ENCODE measurements at regions not wholly inside any gene's neighbourhood (a gene's known extent, or its start where the extent isn't known, plus 50 kb on each side); places are given as distances from the start of the nearest gene placed in this dataset.

- no peak overlapping the region for H4K8ac ChIP-seq (ENCODE audit: extremely low read depth, insufficient read depth, low read length)
- no peak overlapping the region for H2BK12ac ChIP-seq (ENCODE audit: low read depth, low read length)
- no peak overlapping the region for H3K56ac ChIP-seq (replicated peaks; ENCODE audit: insufficient read length, low read depth, low read length)
- no peaks in the 10 kb centered on the region for H4K20me1 ChIP-seq (replicated peaks in 1 of 2; ENCODE audit: control insufficient read depth in 1 of 2, insufficient read depth in 2 of 2, low read length in 2 of 2)
- POLR2A ChIA-PET (ENCODE audit: partially characterized antibody): no interaction called here
- no peaks in the 10 kb centered on the region for H3K36me3 ChIP-seq (ENCODE audit: control insufficient read depth in 2 of 4, insufficient read depth in 4 of 4, low read length in 3 of 4)
- H3K9ac ChIP-seq (replicated peaks in 1 of 4; ENCODE audit: extremely low read depth in 1 of 4, low read depth in 3 of 4, low read length in 3 of 4): no peak overlapping the region
- 86% methylated on average over 3 of the region's 3 CpGs; no CpG with 5 or more reads in 1 of the 2 experiments for WGBS, 2 experiments (ENCODE audit: extremely low coverage in 1 of 2, insufficient coverage in 1 of 2, insufficient read length in 1 of 2, insufficient replicate concordance in 2 of 2, low coverage in 1 of 2, low lambda C conversion rate in 2 of 2, missing lambda C conversion rate in 1 of 2)
- CTCF ChIA-PET (ENCODE audit: partially characterized antibody): interaction anchor here (0.8 to 1.5 kb wide), 2 partner anchors 15 to 82 kb away, joined by 4 read pairs; no protein-coding TSS in a partner anchor
- H4K5ac ChIP-seq (ENCODE audit: insufficient read length, low read depth, low read length): no peak overlapping the region
- no peaks in the 10 kb centered on the region for H3K27me3 ChIP-seq (replicated peaks in 1 of 4; ENCODE audit: control insufficient read depth in 3 of 4, extremely low read depth in 1 of 4, insufficient read depth in 3 of 4, low read length in 3 of 4)
- no peak overlapping the region for H3K4me3 ChIP-seq (ENCODE audit: extremely low read depth in 1 of 4, insufficient read depth in 2 of 4, low read depth in 3 of 4, low read length in 4 of 4)
- no peaks in the 10 kb centered on the region for H3K23me2 ChIP-seq (ENCODE audit: low read depth, low read length)
- no peak overlapping the region for H2AFZ ChIP-seq (ENCODE audit: low read length)
- H3K4me2 ChIP-seq (ENCODE audit: insufficient read depth in 1 of 2, low read depth in 2 of 2, low read length in 2 of 2): no peak overlapping the region
- no peaks in the 10 kb centered on the region; a peak in 1 of 7 replicates for H3K4me1 ChIP-seq (replicated peaks in 1 of 4; ENCODE audit: control insufficient read depth in 3 of 4, insufficient read depth in 4 of 4, low read length in 3 of 4)
- no peak overlapping the region for H3K23ac ChIP-seq (ENCODE audit: insufficient read length)
- TF ChIP-seq RXRA (IDR thresholded peaks at IDR 0.05; ENCODE audit: insufficient read depth, low read depth, low read length) (no peak), CHD1 (IDR thresholded peaks at IDR 0.05; ENCODE audit: low read depth, low read length) (no peak), RAD21 (IDR thresholded peaks at IDR 0.05 in 1 of 2, conservative IDR thresholded peaks at IDR 0.05 in 1 of 2; ENCODE audit: low read depth in 2 of 2, low read length in 2 of 2) (no peak), BCL11A (IDR thresholded peaks at IDR 0.05; ENCODE audit: low read depth in 2 of 2, low read length in 2 of 2) (no peak)
- H2BK20ac ChIP-seq (ENCODE audit: low read length): no peak overlapping the region
- H3K9me3 ChIP-seq (ENCODE audit: insufficient read depth in 2 of 2, low read depth in 1 of 2, low read length in 1 of 2): no peaks in the 10 kb centered on the region
- no peak overlapping the region for H3K18ac ChIP-seq (ENCODE audit: extremely low read depth, low read length)
- no peak overlapping the region for H2BK5ac ChIP-seq (ENCODE audit: low read depth, low read length)
- no peaks in the 10 kb centered on the region for H3K79me1 ChIP-seq (ENCODE audit: low read depth, low read length)
- no peak overlapping the region for H4K91ac ChIP-seq (replicated peaks; ENCODE audit: insufficient read length, low read length)
- H2BK15ac ChIP-seq (ENCODE audit: low read length): no peak overlapping the region
- FAIRE-seq: no peak
- no peak overlapping the region for H2AK5ac ChIP-seq (ENCODE audit: low read depth, low read length)
- no peaks in the 10 kb centered on the region for H3K79me2 ChIP-seq (ENCODE audit: control insufficient read depth in 1 of 2, insufficient read depth in 2 of 2, low read length in 2 of 2)
- DNase-seq (ENCODE audit: low read depth in 1 of 2, low spot score in 2 of 2): no peak
- H3K14ac ChIP-seq (ENCODE audit: insufficient read length): no peak overlapping the region
- H2BK120ac ChIP-seq (replicated peaks; ENCODE audit: low read depth, low read length): no peak overlapping the region
- no peak overlapping the region for H3K27ac ChIP-seq (ENCODE audit: low read depth, low read length)
- no peak overlapping the region for H3K4ac ChIP-seq (replicated peaks; ENCODE audit: insufficient read length, low read depth, low read length)
These were observed 175.7 kb downstream of the HHIPL2 start for GRCh38 chr1:222372221-222372620.

Measured in H1 (cell line).